ENCODE measurements at regions not wholly inside any gene's neighbourhood (a gene's known extent, or its start where the extent isn't known, plus 50 kb on each side); places are given as distances from the start of the nearest gene placed in this dataset.
"Not testable (repeated sequence)": the region's sequence is repeated elsewhere in the genome, so short reads cannot be mapped to it uniquely, and the experiment has no call there.

DNA sequence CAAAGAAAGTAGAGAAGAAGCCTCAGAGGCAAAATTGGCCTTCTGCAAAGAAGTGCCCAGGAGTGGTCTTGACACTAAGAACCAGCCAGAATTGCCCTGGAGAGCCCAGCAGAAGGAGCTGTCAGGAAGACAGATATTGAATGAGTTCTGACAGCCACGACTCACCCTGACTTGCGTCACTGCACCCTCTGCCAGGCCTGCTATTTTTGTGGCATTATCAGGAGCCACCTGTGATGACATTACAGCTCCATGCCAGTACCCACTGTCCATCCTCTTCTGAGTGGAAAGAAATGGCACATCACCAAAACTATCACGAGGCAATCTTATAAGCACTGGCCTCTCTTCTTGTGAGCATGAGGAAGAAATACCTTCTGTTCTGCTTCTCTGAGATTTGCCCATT lies 67.7 kb downstream of the SMIM20 start:
- Mint-ChIP-seq H3K27me3 (peaks cover 0 to 6% (median 0%) of the 10 kb centered on the region in 5 donors), H3K4me1 (peaks cover 0 to 1% (median 0%) of the 10 kb centered on the region in 4 donors), H3K4me3 (no peak overlapping the region), H3K36me3 (no peaks in the 10 kb centered on the region), H3K27ac (no peak overlapping the region), H3K9me3 (peaks cover 0 to 3% (median 0%) of the 10 kb centered on the region in 9 donors)
- POLR2A ChIA-PET, result no interaction called here
- ATAC-seq (no peak), DNase-seq (no peak)

DNA sequence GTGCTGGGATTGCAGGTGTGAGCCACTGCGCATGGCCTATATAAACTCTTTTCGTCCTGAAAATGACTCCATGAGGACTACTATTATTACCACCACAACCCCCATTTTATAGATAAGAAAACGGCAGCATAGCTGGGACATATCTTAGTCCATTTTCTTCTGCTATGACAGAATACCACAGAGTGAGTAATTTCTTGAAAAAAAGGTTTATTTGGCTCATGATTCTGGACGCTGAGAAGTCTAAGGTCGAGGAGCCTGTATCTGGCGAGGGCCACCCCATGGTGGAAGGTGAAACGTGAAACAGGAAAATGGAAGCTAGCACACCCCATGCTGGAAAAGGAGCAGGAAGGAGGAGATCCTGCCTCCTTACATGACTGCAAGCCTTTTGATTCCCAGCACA lies 68.9 kb downstream of the SMIM20 start:
- Mint-ChIP-seq H3K9me3 (no peaks in the 10 kb centered on the region), H3K36me3 (no peaks in the 10 kb centered on the region), H3K27me3 (peaks cover 0 to 3% (median 0%) of the 10 kb centered on the region in 5 donors), H3K27ac (no peak overlapping the region), H3K4me3 (no peak overlapping the region), H3K4me1 (peaks cover 0 to 1% (median 0%) of the 10 kb centered on the region in 4 donors)
- ATAC-seq, result no peak
- POLR2A ChIA-PET, result no interaction called here
- DNase-seq, result no peak

DNA sequence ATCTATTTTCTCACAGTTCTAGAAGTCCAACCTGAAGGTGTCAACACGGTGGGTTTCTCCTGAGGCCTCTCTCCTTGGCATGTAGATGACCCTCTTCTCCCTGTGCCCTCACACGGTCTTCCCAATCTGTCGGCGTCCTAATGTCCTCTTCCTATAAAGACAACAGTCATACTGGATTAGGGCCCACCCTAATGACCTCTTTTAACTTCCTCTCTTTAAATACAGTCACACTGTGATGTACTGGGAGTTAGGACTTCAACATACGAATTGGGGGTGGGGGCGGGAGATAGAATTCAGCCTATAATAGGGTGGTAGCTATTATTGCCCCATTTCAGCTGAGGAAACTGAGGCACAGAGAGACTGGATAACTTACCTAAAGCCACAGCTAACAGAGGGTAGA lies 70.2 kb downstream of the SMIM20 start:
- H3K27ac Mint-ChIP-seq, result no peak overlapping the region
- no peak overlapping the region for H3K4me3 Mint-ChIP-seq
- no peaks in the 10 kb centered on the region for H3K36me3 Mint-ChIP-seq
- H3K27me3 Mint-ChIP-seq, result peaks cover 0 to 3% (median 0%) of the 10 kb centered on the region in 5 donors
- no peaks in the 10 kb centered on the region for H3K9me3 Mint-ChIP-seq
- H3K4me1 Mint-ChIP-seq, result peaks cover 0 to 7% (median under 1%) of the 10 kb centered on the region in 4 donors
- ATAC-seq (no peak), DNase-seq (no peak)
- POLR2A ChIA-PET, result no interaction called here

DNA sequence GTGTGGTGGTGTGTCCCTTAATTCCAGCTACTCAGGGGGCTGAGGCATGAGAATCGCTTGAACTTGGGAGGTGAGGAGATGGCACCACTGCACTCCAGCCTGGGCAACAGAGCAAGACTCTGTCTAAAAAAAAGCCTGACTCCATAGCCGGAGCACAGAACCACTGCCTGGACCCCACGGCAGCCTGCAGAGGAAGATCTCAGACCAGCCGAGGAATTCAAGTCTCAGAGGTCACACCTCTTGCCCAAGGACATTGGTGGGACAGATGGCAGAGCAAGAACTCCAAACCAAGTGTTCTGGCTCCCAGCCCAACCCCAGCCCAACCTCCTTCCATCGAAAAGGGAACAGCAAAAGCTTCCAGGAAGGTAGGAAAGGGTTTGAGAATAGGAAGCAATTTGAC lies 70.8 kb downstream of the SMIM20 start:
- POLR2A ChIA-PET, result no interaction called here
- H3K27me3 Mint-ChIP-seq, result peaks cover 0 to 6% (median 0%) of the 10 kb centered on the region in 5 donors
- no peak overlapping the region for H3K4me3 Mint-ChIP-seq
- DNase-seq (no peak), ATAC-seq (no peak)
- H3K36me3 Mint-ChIP-seq, result no peaks in the 10 kb centered on the region
- H3K27ac Mint-ChIP-seq, result no peak overlapping the region
- peaks cover 0 to 7% (median under 1%) of the 10 kb centered on the region in 4 donors for H3K4me1 Mint-ChIP-seq
- H3K9me3 Mint-ChIP-seq, result no peaks in the 10 kb centered on the region

DNA sequence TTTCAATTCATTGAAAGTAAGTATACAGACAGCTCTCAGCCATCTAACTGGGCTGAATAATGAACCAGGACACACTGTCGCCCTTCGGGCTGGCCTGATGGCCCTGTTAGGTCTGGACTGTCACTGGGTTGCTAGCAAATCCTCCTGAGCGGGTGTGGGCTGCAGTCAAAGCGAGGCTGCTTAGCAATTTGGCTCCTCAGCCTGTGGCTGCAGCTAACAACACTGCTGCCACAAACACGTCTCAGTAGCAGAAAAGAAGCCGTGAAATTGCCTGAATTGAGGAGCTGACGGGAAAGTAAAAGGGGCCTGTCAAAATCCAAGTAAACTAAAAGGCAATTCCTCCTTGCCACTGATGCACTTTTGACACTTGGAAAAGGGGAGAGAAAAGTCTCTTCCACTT lies 72.8 kb downstream of the SMIM20 start:
- Mint-ChIP-seq H3K4me1 (peaks cover 0 to 7% (median under 1%) of the 10 kb centered on the region in 4 donors), H3K27me3 (peaks cover 0 to 6% (median 1%) of the 10 kb centered on the region in 5 donors), H3K4me3 (no peak overlapping the region), H3K9me3 (no peaks in the 10 kb centered on the region), H3K36me3 (no peaks in the 10 kb centered on the region), H3K27ac (peak overlapping the region in 1 of 10 donors; percentile 3)
- POLR2A ChIA-PET, result no interaction called here
- DNase-seq (no peak), ATAC-seq (no peak)

DNA sequence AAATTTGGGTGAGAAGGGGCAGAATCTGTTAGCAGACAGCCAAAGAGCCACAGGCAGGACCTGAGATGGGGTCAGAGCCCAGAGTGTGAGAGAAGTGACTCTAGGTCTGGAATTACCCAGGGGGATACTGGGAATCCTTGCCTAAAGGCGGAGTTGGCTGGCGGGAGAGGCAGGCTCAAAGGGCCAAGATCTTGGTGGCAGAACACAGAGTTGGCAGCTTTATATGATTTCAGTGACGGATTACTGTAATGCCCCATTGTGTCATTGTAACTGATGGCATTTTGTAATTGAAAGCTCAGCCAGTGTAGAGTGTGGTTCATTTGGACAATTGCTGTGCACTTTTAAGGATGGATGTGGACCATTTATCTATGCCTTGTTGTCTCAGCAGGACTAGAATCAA lies 77.3 kb downstream of the SMIM20 start:
- H3K4me3 Mint-ChIP-seq, result no peak overlapping the region
- H3K9me3 Mint-ChIP-seq, result no peaks in the 10 kb centered on the region
- no peak overlapping the region for H3K27ac Mint-ChIP-seq
- H3K36me3 Mint-ChIP-seq, result no peaks in the 10 kb centered on the region
- peaks cover 0 to 4% (median 1%) of the 10 kb centered on the region in 5 donors for H3K27me3 Mint-ChIP-seq
- ATAC-seq, result no peak
- peaks cover 0 to 7% (median 0%) of the 10 kb centered on the region in 4 donors for H3K4me1 Mint-ChIP-seq
- POLR2A ChIA-PET, result no interaction called here
- no peak for DNase-seq

DNA sequence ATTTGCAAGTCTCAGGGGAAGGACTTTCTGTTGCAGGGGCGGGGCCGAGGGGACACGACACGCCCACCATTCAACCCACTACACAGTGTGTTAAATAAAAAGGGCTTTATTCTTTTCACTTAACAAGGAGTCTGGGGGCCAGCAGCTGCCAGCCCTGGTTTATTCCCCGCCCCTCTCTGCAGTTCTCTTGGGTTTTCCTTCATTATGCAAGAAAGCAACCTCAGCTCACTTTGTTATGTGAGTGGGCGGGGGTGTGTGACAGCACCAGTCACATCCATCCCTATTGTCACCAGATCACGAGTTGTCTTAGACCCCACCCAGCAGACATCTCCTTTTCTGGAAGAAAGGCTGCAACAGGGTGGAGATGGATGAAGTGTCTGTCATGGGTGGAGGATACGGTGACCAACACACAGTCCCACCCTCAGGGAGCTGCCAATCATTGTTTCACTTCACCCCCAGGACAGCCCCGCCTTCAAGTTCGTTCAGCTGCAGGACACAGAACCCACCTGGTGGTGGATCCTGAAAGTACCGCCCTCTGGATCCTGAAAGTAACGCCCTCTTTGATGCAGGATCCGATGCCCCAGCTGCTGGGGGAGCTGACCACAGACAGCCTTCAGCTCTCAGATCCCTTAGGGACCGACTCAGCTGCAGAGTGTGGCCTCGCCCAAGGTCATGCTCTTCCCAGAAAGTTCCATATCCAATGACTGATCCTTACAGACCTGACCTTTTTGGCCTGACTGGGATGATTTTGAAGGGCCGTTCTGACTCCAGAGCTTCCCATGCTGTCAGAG lies 79.6 kb downstream of the SMIM20 start:
- Mint-ChIP-seq H3K36me3 (no peaks in the 10 kb centered on the region), H3K9me3 (no peaks in the 10 kb centered on the region), H3K4me3 (no peak overlapping the region), H3K27me3 (peaks cover 0 to 4% (median 3%) of the 10 kb centered on the region in 5 donors), H3K27ac (no peak overlapping the region), H3K4me1 (peaks cover 0 to 2% (median 0%) of the 10 kb centered on the region in 4 donors)
- ATAC-seq (no peak), DNase-seq (no peak)
- POLR2A ChIA-PET, result no interaction called here

DNA sequence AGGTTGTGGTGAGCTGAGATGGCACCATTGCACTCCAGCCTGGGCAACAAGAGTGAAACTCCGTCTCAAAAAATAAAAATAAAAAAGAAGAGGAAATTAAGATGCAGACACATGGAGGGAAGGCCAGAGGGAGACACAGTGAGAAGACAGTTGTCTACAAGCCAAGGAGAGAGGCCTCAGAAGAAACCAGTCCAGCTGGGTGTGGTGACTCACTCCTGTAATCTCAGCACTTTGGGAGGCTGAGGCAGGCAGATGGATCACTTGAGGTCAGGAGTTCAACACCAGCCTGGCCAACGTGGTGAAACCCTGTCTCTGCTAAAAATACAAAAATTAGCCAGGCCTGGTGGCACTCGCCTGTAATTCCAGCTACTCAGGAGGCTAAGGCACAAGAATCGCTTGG lies 80.6 kb downstream of the SMIM20 start:
- H3K4me1 Mint-ChIP-seq, POLR2A ChIA-PET, H3K9me3 Mint-ChIP-seq, H3K36me3 Mint-ChIP-seq, H3K27ac Mint-ChIP-seq, H3K27me3 Mint-ChIP-seq, H3K4me3 Mint-ChIP-seq, ATAC-seq, DNase-seq: not testable (repeated sequence)

DNA sequence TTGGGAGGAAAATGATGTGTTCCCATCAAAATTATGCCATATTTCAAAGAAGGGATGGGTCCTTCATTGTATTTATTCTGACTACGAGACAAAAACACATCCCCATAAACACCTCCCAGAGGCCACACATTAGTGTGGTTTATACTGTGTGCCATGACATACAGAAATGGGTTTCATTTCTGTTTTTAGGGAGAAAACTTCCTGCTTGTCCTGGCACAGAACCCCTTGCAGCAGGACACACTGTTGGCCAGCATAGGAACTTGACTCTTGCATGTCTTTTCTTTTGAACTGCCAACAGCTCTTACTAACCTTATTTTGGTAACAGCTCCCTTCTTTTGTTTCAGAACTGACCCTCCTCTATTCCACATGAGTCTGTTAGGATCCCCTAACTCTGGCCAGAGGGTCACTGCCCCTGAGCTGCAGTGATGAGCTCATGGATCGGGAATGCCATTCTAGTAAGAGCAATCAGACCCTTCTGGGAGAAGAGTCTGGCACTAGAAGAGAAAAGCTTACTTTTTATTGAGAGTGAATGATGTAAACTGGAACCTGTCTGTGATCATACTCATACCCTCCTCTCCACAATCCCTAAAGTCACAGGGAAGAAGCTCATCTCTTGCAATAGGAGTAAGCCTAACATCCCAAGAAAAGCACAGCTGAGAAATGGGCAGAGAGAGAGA lies 86.4 kb downstream of the SMIM20 start:
- no peak for ATAC-seq
- H3K4me3 Mint-ChIP-seq, result no peak overlapping the region
- no peak for DNase-seq
- no peaks in the 10 kb centered on the region for H3K9me3 Mint-ChIP-seq
- no peak overlapping the region for H3K27ac Mint-ChIP-seq
- POLR2A ChIA-PET, result no interaction called here
- H3K36me3 Mint-ChIP-seq, result no peaks in the 10 kb centered on the region
- peaks cover 4 to 15% (median 7%) of the 10 kb centered on the region in 5 donors for H3K27me3 Mint-ChIP-seq
- no peaks in the 10 kb centered on the region for H3K4me1 Mint-ChIP-seq

DNA sequence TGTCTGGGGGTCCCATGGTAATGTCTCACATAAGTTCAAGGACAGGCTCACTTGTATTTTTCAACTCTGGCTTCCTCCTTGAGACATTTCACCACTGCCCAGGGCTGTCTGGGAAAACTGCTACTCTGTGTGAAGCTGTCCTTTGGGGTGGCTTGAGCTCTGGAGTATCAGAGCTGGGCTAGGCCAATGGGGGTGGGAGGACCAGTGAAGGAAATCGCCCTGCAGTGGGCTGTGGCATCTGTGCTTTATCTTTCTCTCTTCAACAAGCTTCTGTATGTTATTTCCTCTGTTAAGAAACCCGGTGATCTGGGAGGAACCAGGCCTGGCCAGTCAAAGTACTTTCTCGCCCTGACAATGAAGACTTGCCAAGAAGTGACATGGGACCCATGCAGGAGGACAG lies 87.4 kb downstream of the SMIM20 start:
- POLR2A ChIA-PET, result no interaction called here
- ATAC-seq (no peak), DNase-seq (no peak)
- Mint-ChIP-seq H3K9me3 (no peaks in the 10 kb centered on the region), H3K27me3 (peaks cover 4 to 17% (median 13%) of the 10 kb centered on the region in 5 donors), H3K4me3 (no peak overlapping the region), H3K27ac (no peak overlapping the region), H3K36me3 (no peaks in the 10 kb centered on the region), H3K4me1 (no peaks in the 10 kb centered on the region)

DNA sequence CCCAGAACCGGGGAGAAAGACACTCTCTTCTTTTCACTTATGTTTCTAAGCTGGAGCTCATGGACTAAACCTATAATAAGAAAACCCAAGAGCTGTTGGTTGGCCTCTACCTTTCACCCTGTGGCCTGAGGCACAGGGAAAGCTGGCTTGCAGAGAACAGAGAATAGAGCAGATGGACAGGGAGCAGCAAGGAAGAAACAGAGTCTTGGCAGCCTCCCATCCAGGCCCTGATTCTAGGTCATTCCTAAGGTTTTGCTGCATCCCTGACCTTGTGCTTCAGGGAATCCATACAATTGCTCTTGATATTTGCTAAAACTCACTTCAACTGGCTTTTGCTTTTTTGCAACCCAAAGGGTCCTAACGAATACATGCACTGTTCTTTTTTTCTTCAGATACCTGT lies 87.8 kb downstream of the SMIM20 start:
- POLR2A ChIA-PET, result no interaction called here
- ATAC-seq, result no peak

DNA sequence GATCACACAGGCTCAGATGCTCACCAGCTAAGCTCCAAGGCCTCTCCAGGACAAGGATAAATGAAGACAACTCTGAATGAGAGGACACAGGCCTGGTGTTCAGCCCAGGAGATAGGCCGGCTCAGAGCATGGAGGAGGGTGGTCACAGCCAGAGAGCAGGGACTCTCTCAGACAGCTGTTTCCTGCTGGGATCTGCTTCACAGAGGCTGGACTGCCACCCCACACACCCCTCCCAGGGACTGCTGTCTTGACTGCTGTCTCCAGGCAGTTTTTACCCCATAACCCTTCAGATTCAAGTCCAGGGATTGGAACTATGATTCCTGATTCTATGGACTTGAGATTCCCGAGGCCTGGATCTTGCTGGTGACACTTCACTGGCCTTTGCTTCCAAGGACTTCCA lies 89.0 kb downstream of the SMIM20 start:
- H3K4me3 Mint-ChIP-seq, result no peak overlapping the region
- no peaks in the 10 kb centered on the region for H3K36me3 Mint-ChIP-seq
- no peak overlapping the region for H3K27ac Mint-ChIP-seq
- H3K9me3 Mint-ChIP-seq, result peaks cover 0 to 12% (median 0%) of the 10 kb centered on the region in 9 donors
- no peaks in the 10 kb centered on the region for H3K4me1 Mint-ChIP-seq
- no peak for DNase-seq
- POLR2A ChIA-PET, result no interaction called here
- H3K27me3 Mint-ChIP-seq, result peaks cover 3 to 17% (median 13%) of the 10 kb centered on the region in 5 donors
- no peak for ATAC-seq

More for the DNA sequence above, 87.8 kb downstream of the SMIM20 start:
- H3K4me3 Mint-ChIP-seq, result no peak overlapping the region
- H3K4me1 Mint-ChIP-seq, result no peaks in the 10 kb centered on the region
- no peak for DNase-seq
- no peaks in the 10 kb centered on the region for H3K36me3 Mint-ChIP-seq
- H3K9me3 Mint-ChIP-seq, result no peaks in the 10 kb centered on the region
- peaks cover 4 to 17% (median 13%) of the 10 kb centered on the region in 5 donors for H3K27me3 Mint-ChIP-seq
- no peak overlapping the region for H3K27ac Mint-ChIP-seq

DNA sequence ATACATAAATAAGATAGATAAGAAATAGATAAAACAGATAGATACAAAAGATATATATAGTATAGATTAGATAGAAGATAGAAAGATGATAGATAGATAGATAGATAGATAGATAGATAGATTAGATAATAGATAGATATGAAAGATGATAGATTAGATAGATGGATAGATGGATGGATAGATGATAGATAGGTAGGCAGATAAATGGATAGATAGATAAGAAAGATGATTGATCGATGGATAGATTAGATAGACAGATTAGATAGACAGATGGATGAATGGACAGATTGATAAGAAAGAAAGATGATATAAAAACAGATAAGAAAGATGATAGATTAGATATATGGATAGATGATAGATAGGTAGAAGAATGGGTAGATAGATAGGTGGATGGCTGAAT lies 90.3 kb downstream of the SMIM20 start:
- H3K4me1 Mint-ChIP-seq, result no peaks in the 10 kb centered on the region
- no peaks in the 10 kb centered on the region for H3K36me3 Mint-ChIP-seq
- peaks cover 3 to 17% (median 13%) of the 10 kb centered on the region in 5 donors for H3K27me3 Mint-ChIP-seq
- POLR2A ChIA-PET, result no interaction called here
- H3K27ac Mint-ChIP-seq, result no peak overlapping the region
- no peak for ATAC-seq
- H3K4me3 Mint-ChIP-seq, result no peak overlapping the region
- peaks cover 0 to 24% (median 4%) of the 10 kb centered on the region in 9 donors for H3K9me3 Mint-ChIP-seq
- no peak for DNase-seq

All from naive thymus-derived CD8-positive, alpha-beta T cell (primary cell).